SK-N-SH (cell line): ENCODE measurements at regions not wholly inside any gene's neighbourhood (a gene's known extent, or its start where the extent isn't known, plus 50 kb on each side); places are given as distances from the start of the nearest gene placed in this dataset.

Experiments used
- CTCF ChIP-seq: fragments of 200-600 bp; sonication (generic); IDR thresholded peaks from 2 replicates; pipeline ENCODE4 v1.6.1; 2017; ENCODE audit warnings: antibody characterized with exemption, mild to moderate bottlenecking, moderate library complexity
- FOXJ3 ChIP-seq: sonication (generic); formaldehyde crosslinking; IDR thresholded peaks from 2 replicates; pipeline ENCODE4 v1.5.1; 2020; ENCODE audit warnings: mild to moderate bottlenecking, missing genetic modification reagents
- IRF3 ChIP-seq: fragments of 150-350 bp; IDR thresholded peaks from 2 replicates; pipeline ENCODE4 v1.6.1; 2016; ENCODE audit warnings: mild to moderate bottlenecking, low read depth, low read length
- MAX ChIP-seq: IDR thresholded peaks from 2 replicates; pipeline ENCODE4 v1.4.0; 2012; ENCODE audit warnings: low read depth
- NFIC ChIP-seq: IDR thresholded peaks from 2 replicates; pipeline ENCODE4 v1.4.0; 2012; ENCODE audit warnings: borderline replicate concordance
- NRF1 ChIP-seq: IDR thresholded peaks from 2 replicates; pipeline ENCODE4 v1.6.1; 2012; ENCODE audit warnings: low read depth, mild to moderate bottlenecking, low read length
- POLR2AphosphoS5 ChIP-seq: IDR thresholded peaks from 2 replicates; pipeline ENCODE4 v1.6.1; 2012; ENCODE audit warnings: low read depth, low read length
- RAD21 ChIP-seq: IDR thresholded peaks from 2 replicates; pipeline ENCODE4 v1.6.1; 2012; ENCODE audit warnings: mild to moderate bottlenecking, low read length
- RCOR1 ChIP-seq: fragments of 150-350 bp; IDR thresholded peaks from 2 replicates; pipeline ENCODE4 v1.6.1; 2017; ENCODE audit warnings: antibody characterized with exemption, low read length
- RFX5 ChIP-seq: IDR thresholded peaks from 2 replicates; pipeline ENCODE4 v1.6.1; 2012; ENCODE audit warnings: mild to moderate bottlenecking, improper control_type of control experiment, low read length
- RXRA ChIP-seq: IDR thresholded peaks from 2 replicates; pipeline ENCODE4 v1.4.0; 2012; ENCODE audit warnings: low read depth, mild to moderate bottlenecking, borderline replicate concordance
- SMC3 ChIP-seq: IDR thresholded peaks from 2 replicates; pipeline ENCODE4 v1.6.1; 2012; ENCODE audit warnings: low read depth, low read length, improper control_type of control experiment
- TAF1 ChIP-seq: IDR thresholded peaks from 2 replicates; pipeline ENCODE4 v1.6.1; 2012; ENCODE audit warnings: low read depth, mild to moderate bottlenecking, low read length, moderate library complexity, borderline replicate concordance

- no peak for TF ChIP-seq RXRA
- TF ChIP-seq FOXJ3 (CRISPR knock-in tag): no peak
- TF ChIP-seq IRF3: no peak
- no peak for TF ChIP-seq RFX5
- TF ChIP-seq SMC3: no peak
- TF ChIP-seq CTCF: no peak
- TF ChIP-seq RAD21: no peak
- no peak for TF ChIP-seq TAF1
- TF ChIP-seq MAX: no peak
- TF ChIP-seq POLR2AphosphoS5: no peak
- TF ChIP-seq NRF1: no peak
- TF ChIP-seq RCOR1: no peak
- no peak for TF ChIP-seq NFIC
These were observed 114.9 kb downstream of the OAT start for GRCh38 chr10:124303662-124304418.
